ENCODE measurements at regions not wholly inside any gene's neighbourhood (a gene's known extent, or its start where the extent isn't known, plus 50 kb on each side); places are given as distances from the start of the nearest gene placed in this dataset.

DNA sequence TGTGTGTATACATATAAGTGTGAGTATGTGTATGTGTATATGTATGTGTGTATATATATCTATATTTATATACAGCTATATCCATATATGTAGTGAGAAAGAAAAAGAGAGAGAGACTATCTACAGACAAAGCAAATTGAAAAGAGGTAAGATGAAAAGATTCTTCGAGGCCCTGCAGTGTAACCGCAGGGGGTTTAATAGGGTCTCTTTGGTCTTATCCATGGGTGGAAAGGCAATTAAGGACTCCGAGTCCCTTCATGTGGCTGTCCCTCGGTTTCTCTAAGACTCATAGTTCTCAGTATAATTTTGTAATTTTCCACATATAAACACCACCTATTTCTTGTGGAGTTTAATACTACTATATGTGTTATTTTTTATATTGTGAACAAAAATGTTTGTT lies 50.6 kb upstream of the JAZF1 start:
- Histone ChIP-seq H3K36me3 (ENCODE audit: insufficient read depth, low read length) (no peaks in the 10 kb centered on the region), H3K4me1 (ENCODE audit: insufficient read depth, low read length) (no peaks in the 10 kb centered on the region), H2AFZ (ENCODE audit: low read depth, low read length) (no peak overlapping the region), H3K9me3 (ENCODE audit: low read length) (no peaks in the 10 kb centered on the region), H3K27me3 (ENCODE audit: insufficient read depth, low read length) (no peaks in the 10 kb centered on the region), H3K4me3 (ENCODE audit: low read length) (no peak overlapping the region)

DNA sequence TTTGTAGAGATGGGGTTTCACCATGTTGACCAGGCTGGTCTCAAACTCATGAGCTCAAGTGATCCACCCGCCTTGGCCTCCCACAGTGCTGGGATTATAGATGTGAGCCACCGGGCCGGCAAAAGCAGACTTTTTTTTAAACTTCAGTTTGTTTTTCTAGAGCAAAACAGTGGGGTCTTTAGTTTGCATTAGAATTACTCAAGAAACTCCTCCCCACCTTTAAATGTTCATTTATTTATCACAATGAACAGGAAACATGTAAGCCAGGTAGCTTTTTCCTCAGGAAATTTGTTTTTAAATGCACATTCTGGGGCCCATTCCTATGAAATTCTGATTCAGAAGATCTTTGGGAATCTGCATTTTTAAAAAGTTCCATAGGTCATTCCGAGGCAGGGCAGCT lies 56.0 kb upstream of the JAZF1 start:
- Histone ChIP-seq H3K9me3 (ENCODE audit: low read length) (no peaks in the 10 kb centered on the region), H3K4me3 (ENCODE audit: low read length) (no peak overlapping the region), H2AFZ (ENCODE audit: low read depth, low read length) (no peak overlapping the region), H3K36me3 (ENCODE audit: insufficient read depth, low read length) (no peaks in the 10 kb centered on the region), H3K4me1 (ENCODE audit: insufficient read depth, low read length) (no peaks in the 10 kb centered on the region), H3K27me3 (ENCODE audit: insufficient read depth, low read length) (no peaks in the 10 kb centered on the region)

DNA sequence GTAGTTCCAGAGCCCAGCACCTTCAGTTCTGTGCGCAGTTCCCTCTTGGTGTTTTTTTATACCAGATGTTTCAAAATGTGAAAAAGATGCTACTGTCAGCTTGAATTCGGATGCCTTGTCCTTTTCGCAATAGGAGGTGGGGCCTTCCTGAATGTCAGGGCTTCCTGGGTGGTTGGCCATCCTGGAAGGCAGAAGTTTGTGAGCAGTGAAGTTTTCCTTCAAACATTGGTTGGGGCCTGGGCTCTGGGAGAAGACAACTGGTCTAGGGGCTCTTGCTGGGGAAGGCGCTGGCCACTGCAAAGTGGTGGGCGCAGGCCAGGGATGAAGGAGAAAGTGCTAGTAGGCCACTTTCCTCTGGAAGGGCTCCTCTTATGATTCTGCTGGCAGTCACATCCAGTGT lies 56.8 kb upstream of the JAZF1 start:
- H2AFZ ChIP-seq (ENCODE audit: low read depth, low read length): no peak overlapping the region
- H3K4me1 ChIP-seq (ENCODE audit: insufficient read depth, low read length): no peaks in the 10 kb centered on the region
- H3K27me3 ChIP-seq (ENCODE audit: insufficient read depth, low read length): no peaks in the 10 kb centered on the region
- no peaks in the 10 kb centered on the region for H3K9me3 ChIP-seq (ENCODE audit: low read length)
- no peak overlapping the region for H3K4me3 ChIP-seq (ENCODE audit: low read length)
- H3K36me3 ChIP-seq (ENCODE audit: insufficient read depth, low read length): no peaks in the 10 kb centered on the region

DNA sequence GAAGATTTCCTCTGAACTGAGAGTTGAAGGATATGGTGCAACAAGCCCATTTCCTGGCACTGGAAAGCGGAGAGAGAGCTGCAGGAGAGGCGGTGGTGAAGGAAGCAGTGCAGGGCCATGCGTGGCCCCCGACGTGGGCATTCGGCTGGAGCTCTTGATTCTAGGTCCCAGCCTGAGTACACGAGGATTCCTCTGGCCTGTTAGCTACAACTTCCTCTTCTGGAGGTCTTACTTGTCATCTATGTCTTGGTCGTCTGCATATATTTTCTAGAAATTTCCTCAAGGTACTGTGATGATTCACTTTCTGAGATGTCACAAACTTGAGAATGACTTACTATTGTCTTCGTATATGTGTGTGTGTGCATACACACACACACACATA lies 59.2 kb upstream of the JAZF1 start:
- Histone ChIP-seq H3K9me3 (ENCODE audit: low read length) (no peaks in the 10 kb centered on the region), H3K27me3 (ENCODE audit: insufficient read depth, low read length) (no peaks in the 10 kb centered on the region), H3K4me3 (ENCODE audit: low read length) (no peak overlapping the region), H2AFZ (ENCODE audit: low read depth, low read length) (no peak overlapping the region), H3K4me1 (ENCODE audit: insufficient read depth, low read length) (no peaks in the 10 kb centered on the region), H3K36me3 (ENCODE audit: insufficient read depth, low read length) (no peaks in the 10 kb centered on the region)

DNA sequence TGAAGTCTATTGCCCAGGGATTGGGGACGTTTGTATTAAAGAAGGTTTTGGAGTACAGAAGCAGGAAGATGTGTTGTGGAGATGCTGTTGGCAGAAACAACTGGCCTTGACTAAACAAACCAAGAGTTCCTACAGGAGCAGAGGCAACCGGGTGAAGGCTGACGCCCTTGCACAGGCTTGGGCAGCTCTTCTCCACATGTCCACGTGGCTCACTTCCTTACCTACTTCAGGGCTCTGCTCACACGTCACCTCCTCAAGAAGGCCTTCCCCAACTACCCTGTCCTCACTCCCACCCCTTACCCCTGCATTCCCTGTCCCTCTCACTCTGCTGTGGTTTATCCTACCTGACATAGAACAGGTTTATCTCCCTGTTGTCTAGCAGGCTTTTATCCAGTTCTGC lies 59.9 kb upstream of the JAZF1 start:
- Histone ChIP-seq H3K4me3 (ENCODE audit: low read length) (no peak overlapping the region), H2AFZ (ENCODE audit: low read depth, low read length) (no peak overlapping the region), H3K36me3 (ENCODE audit: insufficient read depth, low read length) (no peaks in the 10 kb centered on the region), H3K9me3 (ENCODE audit: low read length) (no peaks in the 10 kb centered on the region), H3K27me3 (ENCODE audit: insufficient read depth, low read length) (no peaks in the 10 kb centered on the region), H3K4me1 (ENCODE audit: insufficient read depth, low read length) (no peaks in the 10 kb centered on the region)

DNA sequence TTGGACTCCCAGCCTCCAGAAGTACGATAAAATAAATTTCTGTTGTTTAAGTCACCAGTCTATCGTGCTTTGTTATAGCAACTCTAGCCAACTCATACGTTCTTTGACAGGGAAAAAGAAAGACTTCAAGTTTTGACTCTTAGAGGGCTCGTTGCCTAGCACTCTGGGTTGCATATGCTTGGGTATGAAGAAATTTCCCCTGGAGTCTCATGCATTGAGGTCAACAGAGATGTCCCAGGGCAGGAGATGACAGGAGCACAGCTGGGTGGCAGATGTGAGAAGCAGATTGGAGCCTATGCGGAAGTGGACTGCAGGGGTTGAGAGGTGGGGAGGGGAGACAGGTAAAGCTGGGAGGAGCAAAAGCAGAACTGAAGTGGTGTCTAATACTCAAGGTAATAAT lies 63.3 kb upstream of the JAZF1 start:
- H3K9me3 ChIP-seq (ENCODE audit: low read length): no peaks in the 10 kb centered on the region
- no peaks in the 10 kb centered on the region for H3K36me3 ChIP-seq (ENCODE audit: insufficient read depth, low read length)
- no peaks in the 10 kb centered on the region for H3K4me1 ChIP-seq (ENCODE audit: insufficient read depth, low read length)
- H2AFZ ChIP-seq (ENCODE audit: low read depth, low read length): no peak overlapping the region
- no peak overlapping the region for H3K4me3 ChIP-seq (ENCODE audit: low read length)
- H3K27me3 ChIP-seq (ENCODE audit: insufficient read depth, low read length): no peaks in the 10 kb centered on the region

DNA sequence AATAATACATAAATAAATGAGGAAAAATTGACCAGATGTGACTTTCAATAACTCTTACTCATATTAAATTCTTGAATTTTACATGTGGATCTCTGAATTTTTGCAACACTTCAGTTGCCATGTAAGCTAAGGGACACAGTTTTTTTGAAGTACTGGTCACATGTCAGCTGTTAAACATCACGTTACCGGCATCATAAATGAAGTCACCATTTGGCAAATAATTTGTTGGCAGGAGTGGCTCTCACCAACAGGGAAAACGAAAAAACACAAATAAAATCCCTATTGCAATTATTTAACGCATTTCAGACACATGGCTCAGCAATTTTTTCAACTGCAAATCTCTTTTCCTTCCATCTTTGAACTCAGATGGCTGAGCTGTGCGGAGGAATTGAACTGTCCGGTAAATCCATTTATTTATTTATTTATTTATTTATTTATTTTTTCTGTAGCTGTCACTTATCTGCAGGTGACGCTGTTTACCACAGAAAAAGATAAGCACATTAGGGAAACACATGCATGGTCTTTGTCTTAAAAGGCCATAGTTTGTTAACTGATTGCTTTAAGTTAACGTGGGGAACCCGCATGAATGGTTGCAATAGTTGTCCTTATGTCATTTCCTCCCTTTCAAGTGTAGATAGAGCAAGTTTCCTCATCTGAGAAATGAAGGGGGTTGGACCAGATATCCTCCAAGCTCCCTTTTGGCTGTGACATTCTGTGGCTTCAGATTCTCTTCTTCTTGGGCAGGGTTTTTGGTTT lies 64.7 kb upstream of the JAZF1 start:
- no peaks in the 10 kb centered on the region for H3K36me3 ChIP-seq (ENCODE audit: insufficient read depth, low read length)
- no peak overlapping the region for H3K4me3 ChIP-seq (ENCODE audit: low read length)
- H2AFZ ChIP-seq (ENCODE audit: low read depth, low read length): no peak overlapping the region
- H3K27me3 ChIP-seq (ENCODE audit: insufficient read depth, low read length): no peaks in the 10 kb centered on the region
- H3K4me1 ChIP-seq (ENCODE audit: insufficient read depth, low read length): no peaks in the 10 kb centered on the region
- no peaks in the 10 kb centered on the region for H3K9me3 ChIP-seq (ENCODE audit: low read length)

DNA sequence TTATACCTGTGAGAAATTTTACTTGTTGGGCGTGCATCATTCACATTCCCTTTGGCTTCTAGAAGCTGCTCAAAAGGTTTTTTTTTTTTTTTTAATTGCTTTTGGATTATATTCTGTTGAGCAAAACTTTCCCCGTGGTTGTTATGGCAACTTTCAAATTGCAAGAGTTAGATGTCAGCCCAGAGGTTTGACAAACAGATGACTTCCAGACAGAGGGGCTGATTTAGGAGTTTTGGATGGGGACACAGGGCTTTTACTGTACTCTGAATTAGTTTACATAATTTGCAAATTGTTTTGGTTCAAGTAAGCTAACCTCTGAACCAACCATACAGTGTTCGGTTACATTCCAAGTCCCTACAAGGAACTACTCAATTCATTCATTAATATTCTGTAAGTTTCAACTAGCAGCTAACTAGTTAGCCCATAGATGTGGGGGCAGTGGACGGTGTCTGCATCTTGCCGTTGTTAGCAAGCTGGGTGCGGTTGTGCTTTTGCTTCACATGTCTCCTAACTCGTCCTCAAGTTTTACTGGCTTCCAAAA lies 66.4 kb upstream of the JAZF1 start:
- no peak overlapping the region for H2AFZ ChIP-seq (ENCODE audit: low read depth, low read length)
- H3K4me1 ChIP-seq (ENCODE audit: insufficient read depth, low read length): no peaks in the 10 kb centered on the region
- H3K4me3 ChIP-seq (ENCODE audit: low read length): no peak overlapping the region
- no peaks in the 10 kb centered on the region for H3K36me3 ChIP-seq (ENCODE audit: insufficient read depth, low read length)
- H3K27me3 ChIP-seq (ENCODE audit: insufficient read depth, low read length): no peaks in the 10 kb centered on the region
- H3K9me3 ChIP-seq (ENCODE audit: low read length): no peaks in the 10 kb centered on the region

DNA sequence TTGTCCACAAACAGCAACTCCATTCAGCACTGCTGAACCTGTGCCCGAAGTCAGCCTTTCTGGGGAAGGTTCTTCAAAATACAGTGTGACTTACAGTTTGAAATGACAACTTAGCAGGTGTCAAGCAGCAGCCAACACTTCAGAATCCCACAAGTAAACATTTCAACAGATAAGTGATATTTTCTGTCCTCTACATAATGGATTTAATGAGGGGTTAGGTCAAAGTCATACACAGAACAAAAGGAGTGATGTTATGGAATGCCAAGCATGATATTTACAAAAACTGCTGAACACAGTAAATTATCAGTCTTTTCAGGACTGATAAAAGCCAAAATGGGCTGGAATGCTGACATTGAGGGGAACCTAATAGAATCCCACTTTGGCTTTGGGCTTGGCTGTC lies 77.6 kb upstream of the JAZF1 start:
- peaks cover 15% of the 10 kb centered on the region for H3K27me3 ChIP-seq (ENCODE audit: insufficient read depth, low read length)
- no peaks in the 10 kb centered on the region for H3K9me3 ChIP-seq (ENCODE audit: low read length)
- H3K4me3 ChIP-seq (ENCODE audit: low read length): no peak overlapping the region
- no peaks in the 10 kb centered on the region for H3K36me3 ChIP-seq (ENCODE audit: insufficient read depth, low read length)
- H2AFZ ChIP-seq (ENCODE audit: low read depth, low read length): no peak overlapping the region
- no peaks in the 10 kb centered on the region for H3K4me1 ChIP-seq (ENCODE audit: insufficient read depth, low read length)

DNA sequence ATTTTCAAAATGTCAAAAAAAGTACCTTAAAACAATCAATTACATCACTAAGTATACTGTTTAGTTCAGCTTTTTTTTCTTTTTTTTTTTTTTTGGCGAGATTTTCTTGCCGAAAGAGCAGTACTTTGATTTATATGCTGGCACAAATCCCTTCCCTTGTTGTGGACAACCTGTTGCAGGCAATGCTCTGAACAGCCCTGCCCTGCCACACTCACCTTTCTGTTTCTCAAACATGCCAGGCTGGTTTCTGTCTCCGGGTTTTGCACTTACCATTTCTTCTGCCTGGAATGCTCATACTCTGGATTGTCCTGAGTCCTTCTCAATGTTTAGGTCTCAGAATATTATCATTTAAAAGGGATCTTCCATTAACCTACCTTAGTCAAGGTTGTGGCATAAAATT lies 80.4 kb upstream of the JAZF1 start:
- Histone ChIP-seq H3K27me3 (ENCODE audit: insufficient read depth, low read length) (peaks cover 15% of the 10 kb centered on the region), H3K4me1 (ENCODE audit: insufficient read depth, low read length) (no peaks in the 10 kb centered on the region), H3K4me3 (ENCODE audit: low read length) (no peak overlapping the region), H3K36me3 (ENCODE audit: insufficient read depth, low read length) (no peaks in the 10 kb centered on the region), H2AFZ (ENCODE audit: low read depth, low read length) (no peak overlapping the region), H3K9me3 (ENCODE audit: low read length) (no peaks in the 10 kb centered on the region)

DNA sequence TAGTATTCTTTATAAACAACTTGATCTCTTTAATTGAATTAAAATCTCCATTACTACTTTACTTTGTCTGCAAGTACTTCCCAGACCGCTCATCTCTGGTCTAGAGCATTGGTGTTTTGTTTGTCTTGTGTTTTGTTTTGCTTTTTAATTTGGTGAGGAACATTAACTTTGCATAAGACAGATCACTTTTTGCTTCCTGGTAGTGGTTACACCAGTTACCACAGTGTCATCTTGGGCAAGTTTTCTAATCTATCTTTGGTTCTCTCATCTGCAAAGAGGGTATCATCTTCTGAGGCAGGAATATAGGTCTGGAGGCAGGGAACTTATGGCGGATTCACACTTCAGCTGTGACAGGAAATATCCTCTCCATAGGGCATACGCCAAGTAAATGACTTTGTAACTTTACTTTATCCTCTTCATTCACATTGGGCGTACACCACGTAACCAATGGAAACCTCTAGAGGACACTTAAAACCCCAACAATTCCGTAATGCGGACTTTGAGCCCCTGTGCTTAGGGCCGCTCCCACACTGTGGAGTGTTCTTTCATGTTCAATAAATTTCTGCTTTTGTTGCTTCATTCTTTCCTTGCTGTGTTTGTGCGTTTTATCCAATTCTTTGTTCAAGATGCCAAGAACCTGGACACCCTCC lies 83.2 kb upstream of the JAZF1 start:
- Histone ChIP-seq H3K4me1 (ENCODE audit: insufficient read depth, low read length) (no peaks in the 10 kb centered on the region), H2AFZ (ENCODE audit: low read depth, low read length) (no peak overlapping the region), H3K27me3 (ENCODE audit: insufficient read depth, low read length) (peaks cover 9% of the 10 kb centered on the region), H3K9me3 (ENCODE audit: low read length) (no peaks in the 10 kb centered on the region), H3K36me3 (ENCODE audit: insufficient read depth, low read length) (no peaks in the 10 kb centered on the region), H3K4me3 (ENCODE audit: low read length) (no peak overlapping the region)

DNA sequence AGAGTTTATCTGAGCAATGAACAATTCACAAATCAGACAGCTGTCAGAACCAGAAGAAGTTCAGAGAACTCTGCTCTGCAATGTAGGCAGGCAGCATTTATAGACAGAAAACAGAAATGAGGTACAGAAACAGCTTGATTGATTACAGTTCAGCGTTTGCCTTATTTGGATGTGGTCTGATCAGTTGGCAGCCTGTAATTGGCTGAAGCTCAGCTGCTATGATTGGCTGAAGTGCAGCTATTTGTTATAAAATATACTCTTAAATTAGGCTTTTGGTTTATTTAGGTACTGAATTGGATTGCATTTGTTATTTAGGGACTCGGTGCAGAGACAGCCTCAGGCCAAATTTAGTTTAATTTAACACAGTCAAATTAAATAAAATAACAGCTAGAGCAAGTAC lies 85.8 kb upstream of the JAZF1 start:
- no peaks in the 10 kb centered on the region for H3K4me1 ChIP-seq (ENCODE audit: insufficient read depth, low read length)
- H3K27me3 ChIP-seq (ENCODE audit: insufficient read depth, low read length): peaks cover 6% of the 10 kb centered on the region
- no peaks in the 10 kb centered on the region for H3K36me3 ChIP-seq (ENCODE audit: insufficient read depth, low read length)
- no peak overlapping the region for H3K4me3 ChIP-seq (ENCODE audit: low read length)
- H2AFZ ChIP-seq (ENCODE audit: low read depth, low read length): no peak overlapping the region
- no peaks in the 10 kb centered on the region for H3K9me3 ChIP-seq (ENCODE audit: low read length)

DNA sequence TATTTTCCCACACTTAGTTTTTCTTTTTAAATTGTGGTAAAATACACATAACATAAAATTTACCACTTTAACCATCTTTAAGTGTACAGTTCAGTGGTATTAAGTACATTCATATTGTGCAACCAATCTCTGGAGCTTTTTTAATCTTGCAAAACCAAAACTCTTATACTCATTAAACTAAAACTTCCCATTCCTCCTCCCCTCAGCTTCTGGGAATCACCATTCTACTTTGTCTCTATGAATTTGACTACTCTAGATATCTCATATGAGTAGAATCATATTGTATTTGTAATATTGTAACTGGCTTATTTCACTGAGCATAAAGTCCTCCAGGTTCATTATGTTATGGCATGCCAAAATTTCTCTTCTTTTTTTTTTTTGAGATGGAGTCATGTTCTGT lies 86.4 kb upstream of the JAZF1 start:
- Histone ChIP-seq H3K27me3 (ENCODE audit: insufficient read depth, low read length) (no peaks in the 10 kb centered on the region), H3K4me1 (ENCODE audit: insufficient read depth, low read length) (no peaks in the 10 kb centered on the region), H3K36me3 (ENCODE audit: insufficient read depth, low read length) (no peaks in the 10 kb centered on the region), H3K9me3 (ENCODE audit: low read length) (no peaks in the 10 kb centered on the region), H3K4me3 (ENCODE audit: low read length) (no peak overlapping the region), H2AFZ (ENCODE audit: low read depth, low read length) (no peak overlapping the region)
